Type B pancreatic cell (in vitro differentiated cells): ENCODE measurements at regions not wholly inside any gene's neighbourhood (a gene's known extent, or its start where the extent isn't known, plus 50 kb on each side); places are given as distances from the start of the nearest gene placed in this dataset.

Experiments
- DNase-seq: peaks from one replicate; pipeline ENCODE4 v3.0.0; 2021; ENCODE audit warnings: mixed read lengths; ENCODE audit not compliant: unreplicated experiment; ENCODE audit errors: extremely low spot score
- H3K27ac Mint-ChIP-seq: 2 replicates; pipeline ENCODE4 v1.8.0; 2021; ENCODE audit warnings: mild to moderate bottlenecking, mixed read lengths
- H3K27me3 Mint-ChIP-seq: 2 replicates; pipeline ENCODE4 v1.8.0; 2021; ENCODE audit warnings: mixed read lengths
- H3K36me3 Mint-ChIP-seq: 2 replicates; pipeline ENCODE4 v1.8.0; 2021; ENCODE audit warnings: mixed read lengths
- H3K4me1 Mint-ChIP-seq: one replicate; pipeline ENCODE4 v1.8.0; 2021; ENCODE audit warnings: mixed read lengths; ENCODE audit not compliant: unreplicated experiment
- H3K4me3 Mint-ChIP-seq: 2 replicates; pipeline ENCODE4 v1.8.0; 2021; ENCODE audit warnings: mild to moderate bottlenecking, mixed read lengths
- H3K9me3 Mint-ChIP-seq: 2 replicates; pipeline ENCODE4 v1.8.0; 2021; ENCODE audit warnings: mixed read lengths
- TF ChIP-seq, protein P1 (sequence below): fragments of 200-600 bp; sonication (generic); conservative IDR thresholded peaks from 2 replicates; pipeline ENCODE4 v1.5.0; 2021; ENCODE audit warnings: antibody characterized with exemption, mild to moderate bottlenecking

DNA sequence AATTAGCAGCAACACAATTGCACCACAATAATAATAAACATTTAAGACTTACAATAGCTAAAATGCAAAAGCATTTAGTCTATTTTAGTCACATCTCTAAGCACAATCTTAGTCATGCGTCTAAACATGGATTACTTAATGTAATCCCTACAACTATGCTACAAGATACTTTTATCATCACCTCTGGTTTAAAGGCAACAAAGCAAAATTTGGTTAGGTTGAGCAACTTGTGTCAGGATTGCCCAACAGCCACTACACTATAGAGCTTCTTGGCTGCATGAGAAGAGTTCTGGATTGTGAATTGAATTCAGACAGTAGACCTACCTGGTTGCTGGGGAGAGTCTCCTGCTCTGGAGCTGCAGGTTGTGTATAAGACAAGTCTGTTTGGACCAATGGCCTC is 146.5 kb upstream of the PUDP start:
- Mint-ChIP-seq H3K9me3 (no peaks in the 10 kb centered on the region), H3K4me3 (no peak overlapping the region), H3K4me1 (no peaks in the 10 kb centered on the region), H3K27ac (no peak overlapping the region), H3K27me3 (no peaks in the 10 kb centered on the region), H3K36me3 (no peaks in the 10 kb centered on the region)
- DNase-seq: no peak
- TF ChIP-seq, protein P1, sequence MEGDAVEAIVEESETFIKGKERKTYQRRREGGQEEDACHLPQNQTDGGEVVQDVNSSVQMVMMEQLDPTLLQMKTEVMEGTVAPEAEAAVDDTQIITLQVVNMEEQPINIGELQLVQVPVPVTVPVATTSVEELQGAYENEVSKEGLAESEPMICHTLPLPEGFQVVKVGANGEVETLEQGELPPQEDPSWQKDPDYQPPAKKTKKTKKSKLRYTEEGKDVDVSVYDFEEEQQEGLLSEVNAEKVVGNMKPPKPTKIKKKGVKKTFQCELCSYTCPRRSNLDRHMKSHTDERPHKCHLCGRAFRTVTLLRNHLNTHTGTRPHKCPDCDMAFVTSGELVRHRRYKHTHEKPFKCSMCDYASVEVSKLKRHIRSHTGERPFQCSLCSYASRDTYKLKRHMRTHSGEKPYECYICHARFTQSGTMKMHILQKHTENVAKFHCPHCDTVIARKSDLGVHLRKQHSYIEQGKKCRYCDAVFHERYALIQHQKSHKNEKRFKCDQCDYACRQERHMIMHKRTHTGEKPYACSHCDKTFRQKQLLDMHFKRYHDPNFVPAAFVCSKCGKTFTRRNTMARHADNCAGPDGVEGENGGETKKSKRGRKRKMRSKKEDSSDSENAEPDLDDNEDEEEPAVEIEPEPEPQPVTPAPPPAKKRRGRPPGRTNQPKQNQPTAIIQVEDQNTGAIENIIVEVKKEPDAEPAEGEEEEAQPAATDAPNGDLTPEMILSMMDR: no peak

DNA sequence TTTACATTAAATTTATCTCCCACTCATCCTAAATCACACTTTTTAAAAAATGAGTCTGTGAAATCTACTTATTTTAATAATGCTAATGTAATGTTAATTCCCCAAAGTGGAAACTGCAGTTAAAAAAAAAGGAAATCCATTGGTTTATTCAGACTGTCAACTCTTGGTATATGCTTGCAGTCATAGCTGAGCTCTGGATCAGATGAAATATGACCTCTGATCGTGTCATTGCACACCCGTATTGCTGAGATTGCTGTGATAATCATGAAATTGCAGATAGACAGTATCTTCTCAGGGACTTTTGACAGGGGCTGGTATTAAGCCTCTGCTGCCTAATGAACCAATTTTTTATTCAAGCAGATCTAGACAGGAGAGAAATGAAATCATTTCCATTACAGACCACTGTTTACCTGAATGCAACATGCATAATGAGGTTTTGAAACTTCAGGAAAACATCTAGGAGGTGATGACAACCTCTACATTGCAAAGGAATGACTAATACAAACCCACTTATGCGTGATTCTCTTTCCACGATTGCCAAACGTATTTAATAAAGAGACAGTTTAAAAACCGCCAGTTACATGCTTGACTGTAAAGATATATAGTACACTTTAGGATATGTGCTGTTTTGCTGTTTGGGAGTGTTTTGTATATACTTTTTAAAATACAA is 138.3 kb upstream of the PUDP start:
- H3K4me3 Mint-ChIP-seq: no peak overlapping the region
- H3K27me3 Mint-ChIP-seq: no peaks in the 10 kb centered on the region
- no peaks in the 10 kb centered on the region for H3K4me1 Mint-ChIP-seq
- no peaks in the 10 kb centered on the region for H3K36me3 Mint-ChIP-seq
- DNase-seq: no peak
- no peak overlapping the region for H3K27ac Mint-ChIP-seq
- TF ChIP-seq, protein P1: no peak
- H3K9me3 Mint-ChIP-seq: no peaks in the 10 kb centered on the region

DNA sequence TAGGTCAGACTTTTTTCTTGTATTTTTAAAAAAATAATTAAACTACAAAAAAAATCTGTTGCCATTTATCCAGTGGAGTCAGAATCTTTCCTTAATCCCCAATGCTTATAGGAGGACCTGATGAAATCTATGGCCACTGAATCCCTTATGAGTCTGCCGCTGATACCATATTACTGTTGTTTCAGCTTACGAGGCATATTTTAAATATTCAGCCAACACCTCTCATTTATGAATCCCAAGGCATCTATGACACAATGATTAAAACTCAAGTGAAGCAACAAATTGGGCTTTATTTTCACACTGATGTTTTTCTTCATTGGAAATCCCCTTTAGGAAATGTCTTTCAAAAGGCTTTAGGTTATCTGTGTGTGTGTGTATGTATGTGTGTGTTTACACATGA is 137.8 kb upstream of the PUDP start:
- no peaks in the 10 kb centered on the region for H3K9me3 Mint-ChIP-seq
- H3K36me3 Mint-ChIP-seq: no peaks in the 10 kb centered on the region
- no peaks in the 10 kb centered on the region for H3K4me1 Mint-ChIP-seq
- DNase-seq: no peak
- no peak overlapping the region for H3K4me3 Mint-ChIP-seq
- no peak overlapping the region for H3K27ac Mint-ChIP-seq
- TF ChIP-seq, protein P1: no peak
- H3K27me3 Mint-ChIP-seq: no peaks in the 10 kb centered on the region

DNA sequence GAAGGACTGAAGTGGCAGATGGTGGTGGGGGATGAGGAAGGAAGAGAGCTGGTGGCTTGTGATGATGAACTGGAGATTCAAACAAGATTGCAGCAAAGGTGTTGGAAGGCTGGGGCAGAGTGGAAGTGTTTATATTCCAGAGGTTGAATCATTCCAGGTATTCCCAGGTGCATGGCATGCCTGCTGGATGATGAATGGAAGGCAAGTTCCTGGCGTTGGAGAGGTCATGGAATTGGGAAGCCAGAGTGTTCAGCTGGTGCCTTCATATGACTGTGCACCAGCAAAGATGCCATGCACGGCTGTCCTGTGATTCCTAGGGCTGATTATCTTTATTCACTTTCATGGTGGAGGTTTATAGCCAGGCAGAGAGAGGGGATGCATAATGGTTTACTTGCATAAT is 135.8 kb upstream of the PUDP start:
- TF ChIP-seq, protein P1: no peak
- no peaks in the 10 kb centered on the region for H3K9me3 Mint-ChIP-seq
- no peaks in the 10 kb centered on the region for H3K36me3 Mint-ChIP-seq

GRCh38 chrX:7280520-7280919 is 132.6 kb upstream of the PUDP start:
- Mint-ChIP-seq H3K4me1 (no peaks in the 10 kb centered on the region), H3K36me3 (no peaks in the 10 kb centered on the region), H3K4me3 (no peak overlapping the region), H3K27me3 (no peaks in the 10 kb centered on the region), H3K9me3 (no peaks in the 10 kb centered on the region), H3K27ac (peak overlapping the region; percentile 8)
- DNase-seq: no peak
- TF ChIP-seq, protein P1: no peak

More for the DNA sequence above, 135.8 kb upstream of the PUDP start:
- Mint-ChIP-seq H3K4me3 (no peak overlapping the region), H3K4me1 (no peaks in the 10 kb centered on the region), H3K27me3 (no peaks in the 10 kb centered on the region), H3K27ac (no peak overlapping the region)
- DNase-seq: no peak

GRCh38 chrX:7272346-7272745 is 124.4 kb upstream of the PUDP start:
- H3K4me3 Mint-ChIP-seq: no peak overlapping the region
- H3K9me3 Mint-ChIP-seq: no peaks in the 10 kb centered on the region
- TF ChIP-seq, protein P1: no peak
- no peak overlapping the region for H3K27ac Mint-ChIP-seq
- H3K36me3 Mint-ChIP-seq: no peaks in the 10 kb centered on the region
- no peaks in the 10 kb centered on the region for H3K27me3 Mint-ChIP-seq
- no peak for DNase-seq
- peaks cover 3% of the 10 kb centered on the region for H3K4me1 Mint-ChIP-seq
